ENCODE measurements at regions not wholly inside any gene's neighbourhood (a gene's known extent, or its start where the extent isn't known, plus 50 kb on each side); places are given as distances from the start of the nearest gene placed in this dataset.

GRCh38 chr2:3962719-3963118 is 259.3 kb downstream of the DCDC2C start:
- no peak for DNase-seq

GRCh38 chr2:3965211-3965610 is 261.8 kb downstream of the DCDC2C start:
- no peak for DNase-seq

GRCh38 chr2:3965953-3966352 is 262.6 kb downstream of the DCDC2C start:
- no peak for DNase-seq

- no peak for DNase-seq
These were observed 263.1 kb downstream of the DCDC2C start for GRCh38 chr2:3966470-3966869.

GRCh38 chr2:3968736-3969135 is 265.4 kb downstream of the DCDC2C start:
- no peak for DNase-seq

- DNase-seq, result no peak
These were observed 267.6 kb downstream of the DCDC2C start for GRCh38 chr2:3970791-3971651.

- DNase-seq, result no peak
These were observed 268.3 kb downstream of the DCDC2C start for GRCh38 chr2:3971652-3972192.

GRCh38 chr2:3972377-3972776 is 269.0 kb downstream of the DCDC2C start:
- DNase-seq, result no peak

- no peak for DNase-seq
These were observed 271.4 kb downstream of the DCDC2C start for GRCh38 chr2:3974765-3975164.

- no peak for DNase-seq
These were observed 278.1 kb downstream of the DCDC2C start for GRCh38 chr2:3981446-3981987.

- DNase-seq, result no peak
These were observed 278.8 kb downstream of the DCDC2C start for GRCh38 chr2:3982160-3982559.

GRCh38 chr2:3986063-3986462 is 282.7 kb downstream of the DCDC2C start:
- DNase-seq, result no peak

- no peak for DNase-seq
These were observed 283.3 kb downstream of the DCDC2C start for GRCh38 chr2:3986530-3987258.

- DNase-seq, result no peak
These were observed 299.5 kb downstream of the DCDC2C start for GRCh38 chr2:4002841-4003403.

- DNase-seq, result no peak
These were observed 308.8 kb downstream of the DCDC2C start for GRCh38 chr2:4012197-4012596.

GRCh38 chr2:4018535-4018934 is 315.2 kb downstream of the DCDC2C start:
- DNase-seq, result no peak

- no peak for DNase-seq
These were observed 316.8 kb downstream of the DCDC2C start for GRCh38 chr2:4020153-4020552.

- DNase-seq, result no peak
These were observed 317.3 kb downstream of the DCDC2C start for GRCh38 chr2:4020649-4021048.

GRCh38 chr2:4024605-4025004 is 321.2 kb downstream of the DCDC2C start:
- no peak for DNase-seq

GRCh38 chr2:4029081-4029480 is 325.7 kb downstream of the DCDC2C start:
- DNase-seq, result no peak

GRCh38 chr2:4039896-4040295 is 336.5 kb downstream of the DCDC2C start:
- DNase-seq, result no peak

- DNase-seq, result peak in 1 of 5 donors; percentile 29
These were observed 344.9 kb downstream of the DCDC2C start for GRCh38 chr2:4047961-4048891.
